HUES6 (cell line): ENCODE measurements at regions not wholly inside any gene's neighbourhood (a gene's known extent, or its start where the extent isn't known, plus 50 kb on each side); places are given as distances from the start of the nearest gene placed in this dataset.

Experiments used
- H3K27ac ChIP-seq: 2 replicates; pipeline ENCODE4 v1.7.0; 2013; ENCODE audit warnings: low read depth, mild to moderate bottlenecking, low read length, inconsistent platforms
- H3K27me3 ChIP-seq: 2 replicates; pipeline ENCODE4 v1.6.1; 2013; ENCODE audit warnings: low read length; ENCODE audit not compliant: control insufficient read depth, insufficient read depth
- H3K36me3 ChIP-seq: 2 replicates; pipeline ENCODE4 v1.6.1; 2013; ENCODE audit warnings: low read length; ENCODE audit not compliant: control insufficient read depth, insufficient read depth
- H3K4me1 ChIP-seq: 2 replicates; pipeline ENCODE4 v1.6.1; 2013; ENCODE audit warnings: low read length; ENCODE audit not compliant: control insufficient read depth, insufficient read depth
- H3K4me3 ChIP-seq: 2 replicates; pipeline ENCODE4 v1.5.1; 2013; ENCODE audit warnings: low read depth, low read length
- H3K9ac ChIP-seq: one replicate; pipeline ENCODE4 v1.6.1; 2013; ENCODE audit warnings: mild to moderate bottlenecking, low read length
- H3K9me3 ChIP-seq: 2 replicates; pipeline ENCODE4 v1.6.1; 2013; ENCODE audit warnings: low read depth, low read length; ENCODE audit not compliant: control insufficient read depth, insufficient read depth

DNA sequence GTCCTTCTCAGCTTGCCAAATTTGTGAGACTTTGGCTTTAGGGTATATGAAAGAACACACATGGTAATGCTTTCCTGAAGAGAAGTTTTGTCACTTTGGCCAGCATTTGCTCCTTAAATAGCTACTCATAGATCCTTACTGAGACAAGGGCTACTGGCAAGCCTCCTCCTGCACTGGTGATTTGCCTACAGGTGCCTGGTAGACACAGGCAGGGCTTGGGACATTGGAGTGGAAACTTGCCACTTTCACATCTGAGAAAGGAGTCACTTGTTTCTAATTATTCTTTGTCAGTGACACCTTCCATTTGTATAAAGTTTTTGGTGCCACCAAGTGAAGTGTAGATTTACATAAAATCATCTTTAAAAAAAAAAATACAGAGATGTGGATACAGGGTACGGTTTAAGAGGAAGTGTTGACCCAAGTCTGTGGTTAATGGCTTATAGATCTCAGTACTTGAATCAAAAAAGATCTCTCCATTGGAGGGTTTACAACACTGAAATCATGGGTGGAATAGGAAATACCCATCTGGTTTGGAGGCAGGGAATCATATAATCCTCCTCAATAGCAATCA is 132.8 kb upstream of the GADL1 start:
- H3K36me3 ChIP-seq: no peaks in the 10 kb centered on the region

DNA sequence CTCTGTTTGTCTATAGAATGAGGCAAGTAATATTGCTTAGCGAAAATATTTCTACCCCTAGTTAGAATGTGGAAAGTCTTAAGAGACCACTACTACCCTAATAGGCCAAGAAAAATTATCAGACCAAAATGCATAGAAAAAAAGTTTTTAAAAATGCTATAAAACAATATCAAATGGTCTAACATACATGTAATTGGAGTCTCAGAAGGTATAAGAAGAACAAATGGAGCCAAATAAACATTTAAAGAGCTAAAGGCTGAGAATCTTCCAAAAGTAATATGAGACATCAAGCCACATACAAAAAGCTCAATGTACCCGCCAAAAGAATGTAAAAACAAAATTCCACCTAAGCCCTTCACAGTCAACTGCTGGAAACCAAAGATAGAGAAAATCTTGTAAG is 133.5 kb upstream of the GADL1 start:
- H3K4me1 ChIP-seq: no peaks in the 10 kb centered on the region
- no peak overlapping the region for H3K27ac ChIP-seq
- H3K4me3 ChIP-seq: no peak overlapping the region
- no peaks in the 10 kb centered on the region for H3K27me3 ChIP-seq
- no peak overlapping the region for H3K9ac ChIP-seq
- H3K9me3 ChIP-seq: peaks cover 12% of the 10 kb centered on the region
- H3K36me3 ChIP-seq: no peaks in the 10 kb centered on the region

More for the DNA sequence above, 132.8 kb upstream of the GADL1 start:
- Histone ChIP-seq H3K4me1 (no peaks in the 10 kb centered on the region), H3K9me3 (peaks cover 12% of the 10 kb centered on the region), H3K9ac (no peak overlapping the region), H3K4me3 (no peak overlapping the region), H3K27me3 (no peaks in the 10 kb centered on the region), H3K27ac (no peak overlapping the region)

DNA sequence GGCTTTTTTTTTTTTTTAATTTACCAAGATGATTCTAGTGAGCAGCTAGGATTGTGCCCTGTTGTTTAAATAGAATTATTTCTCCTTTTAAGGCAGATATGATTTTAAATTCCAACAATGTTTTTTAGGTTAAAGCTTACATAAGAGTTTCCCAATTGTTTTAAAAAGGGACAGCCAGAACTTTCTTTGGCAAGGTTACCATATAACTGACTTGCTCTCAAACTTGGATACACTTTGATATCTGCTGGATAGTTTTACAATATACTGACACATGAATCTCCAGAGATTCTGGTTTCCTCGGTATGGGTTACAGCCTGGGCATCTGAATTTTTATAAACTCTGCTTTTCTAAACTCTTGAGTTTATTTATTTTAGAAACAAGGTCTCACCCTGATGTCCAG is 134.3 kb upstream of the GADL1 start:
- Histone ChIP-seq H3K9ac (no peak overlapping the region), H3K4me1 (no peaks in the 10 kb centered on the region), H3K27ac (no peak overlapping the region), H3K9me3 (peaks cover 12% of the 10 kb centered on the region), H3K36me3 (no peaks in the 10 kb centered on the region), H3K27me3 (no peaks in the 10 kb centered on the region), H3K4me3 (no peak overlapping the region)

DNA sequence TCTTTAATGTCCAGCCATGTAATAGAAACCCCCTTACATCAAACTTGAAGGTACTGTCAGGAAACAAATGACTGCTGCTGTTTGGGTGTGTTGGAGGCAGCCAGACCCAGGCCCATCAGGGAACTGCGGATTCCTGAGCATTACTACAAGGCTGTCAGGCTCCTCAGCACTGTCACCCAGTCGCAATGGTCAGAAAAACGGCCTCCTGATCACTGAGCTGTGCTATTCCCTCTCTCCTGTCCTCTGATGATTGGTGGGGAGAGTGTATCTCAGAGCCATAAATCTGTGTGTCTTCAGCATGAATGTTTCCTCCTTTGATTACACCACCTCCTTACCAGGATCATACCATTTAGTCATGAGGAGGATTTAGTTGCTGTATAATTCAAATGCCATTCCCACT is 135.2 kb upstream of the GADL1 start:
- Histone ChIP-seq H3K27me3 (no peaks in the 10 kb centered on the region), H3K4me3 (no peak overlapping the region), H3K9me3 (peaks cover 12% of the 10 kb centered on the region), H3K4me1 (no peaks in the 10 kb centered on the region), H3K27ac (no peak overlapping the region), H3K9ac (no peak overlapping the region), H3K36me3 (no peaks in the 10 kb centered on the region)

DNA sequence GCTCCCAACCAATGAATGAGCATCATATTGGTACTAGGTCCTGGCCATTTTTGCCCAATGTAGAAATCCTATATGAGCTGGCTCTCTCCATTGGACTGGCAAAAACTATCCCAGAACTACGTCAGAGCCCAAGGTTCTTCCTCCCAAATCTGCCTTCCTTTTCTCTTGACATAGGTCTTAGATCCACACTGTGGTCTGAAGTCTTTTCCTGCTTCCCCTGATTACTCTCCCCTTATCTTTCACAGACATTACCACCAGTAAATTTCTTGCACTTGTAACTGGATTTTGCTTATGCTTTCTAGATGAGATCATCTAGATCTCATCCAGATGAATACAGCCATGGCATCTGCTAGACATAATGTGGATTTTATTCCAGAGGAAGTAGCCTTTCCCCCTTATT is 141.2 kb upstream of the GADL1 start:
- H3K27ac ChIP-seq: no peak overlapping the region
- no peaks in the 10 kb centered on the region for H3K27me3 ChIP-seq

DNA sequence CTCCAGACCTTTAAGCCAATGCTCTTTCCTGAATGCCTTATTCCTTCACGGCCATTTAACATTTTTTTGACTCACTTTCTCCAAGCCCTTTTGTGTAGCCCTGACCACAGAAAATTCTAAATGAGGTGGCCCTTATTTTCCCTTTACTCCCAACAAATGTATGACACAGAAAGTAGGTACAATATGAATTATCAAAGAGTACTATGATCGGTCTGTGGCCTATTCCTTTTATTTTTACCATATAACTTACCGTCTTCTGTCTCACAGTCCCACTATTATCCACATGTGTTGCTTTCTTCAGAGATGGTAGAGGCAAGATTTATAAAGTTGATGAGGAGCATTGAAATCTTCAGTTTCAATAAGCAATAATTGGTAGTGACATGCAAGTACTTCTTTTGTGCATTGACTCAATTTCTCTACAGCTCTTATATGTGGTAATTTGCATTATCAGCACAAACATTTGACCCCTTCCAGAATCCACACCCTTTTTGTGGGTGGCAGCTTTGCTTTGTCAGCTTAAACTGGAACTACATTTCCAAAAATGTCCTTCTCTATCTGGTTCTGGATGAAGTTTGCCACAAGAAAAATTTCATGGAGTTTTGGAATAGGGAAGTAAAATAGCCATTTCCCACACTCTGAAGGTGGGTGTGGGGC is 143.8 kb upstream of the GADL1 start:
- no peaks in the 10 kb centered on the region for H3K36me3 ChIP-seq
- H3K9ac ChIP-seq: no peak overlapping the region
- H3K4me1 ChIP-seq: peaks cover 13% of the 10 kb centered on the region; the same call in 1 of the 2 replicates
- H3K27me3 ChIP-seq: no peaks in the 10 kb centered on the region
- peaks cover 13% of the 10 kb centered on the region for H3K9me3 ChIP-seq
- H3K4me3 ChIP-seq: no peak overlapping the region
- no peak overlapping the region for H3K27ac ChIP-seq

More for the DNA sequence above, 141.2 kb upstream of the GADL1 start:
- no peaks in the 10 kb centered on the region for H3K36me3 ChIP-seq
- peaks cover 2% of the 10 kb centered on the region; the same call in 1 of the 2 replicates for H3K4me1 ChIP-seq
- H3K4me3 ChIP-seq: no peak overlapping the region
- H3K9ac ChIP-seq: no peak overlapping the region
- no peaks in the 10 kb centered on the region for H3K9me3 ChIP-seq

DNA sequence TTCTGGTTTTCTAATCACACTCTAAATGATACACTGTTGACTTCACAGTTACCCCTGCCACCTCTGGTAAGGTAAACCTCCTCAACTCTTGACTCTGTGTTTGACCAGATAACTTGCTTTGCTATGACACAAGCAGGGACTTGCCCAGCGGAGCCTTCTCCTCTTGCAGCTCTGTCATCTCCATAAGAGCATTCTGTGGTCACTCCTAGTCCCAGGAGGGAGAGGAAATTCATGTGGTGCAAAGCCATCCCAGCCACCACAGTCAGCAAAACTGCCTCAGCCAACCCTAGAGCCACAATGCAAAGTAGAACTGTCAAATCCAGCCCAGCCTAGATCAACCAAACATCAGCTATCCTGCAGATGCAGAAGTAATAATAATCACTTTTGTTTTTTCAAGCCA is 144.7 kb upstream of the GADL1 start:
- no peak overlapping the region for H3K27ac ChIP-seq

DNA sequence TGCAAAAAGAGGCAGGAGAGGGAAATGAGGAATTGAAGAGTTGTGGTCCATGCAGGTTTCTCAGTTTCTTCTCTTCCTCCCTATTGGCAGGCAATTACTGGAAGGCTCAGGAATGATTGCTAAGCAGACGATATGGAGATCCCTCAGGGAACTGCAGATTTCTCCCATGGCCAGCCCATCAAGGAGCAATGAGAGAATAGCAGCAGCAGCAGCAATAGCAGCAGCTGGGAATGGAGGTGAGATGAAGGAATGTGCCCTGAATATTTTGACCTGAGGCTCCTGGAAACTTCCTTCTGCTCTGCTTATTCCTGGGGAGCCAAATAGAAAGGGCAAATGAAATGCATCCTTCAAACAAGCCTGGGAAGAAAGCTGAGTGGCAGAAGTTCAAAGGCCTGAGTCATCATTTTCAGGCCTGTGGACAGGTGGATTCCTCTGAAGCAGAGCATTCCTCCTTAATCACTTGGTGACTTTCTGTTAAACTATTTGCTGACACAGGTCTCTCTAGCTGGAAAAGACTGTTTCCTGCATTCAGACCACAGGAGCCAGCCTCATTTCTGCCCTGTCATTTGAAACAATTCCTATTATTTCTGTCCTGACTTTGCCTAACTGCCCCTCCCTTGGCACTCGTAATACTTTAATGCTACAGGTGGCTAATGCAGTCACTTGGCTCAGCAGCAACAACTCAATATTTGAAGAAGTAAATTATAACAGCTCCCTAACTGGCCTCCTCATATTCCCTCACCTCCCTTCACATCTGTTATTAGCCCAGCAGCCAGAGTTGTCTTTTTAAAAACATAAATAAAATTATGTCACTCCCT is 146.9 kb upstream of the GADL1 start:
- H3K9me3 ChIP-seq: peaks cover 17% of the 10 kb centered on the region
- H3K4me1 ChIP-seq: peaks cover 13% of the 10 kb centered on the region; the same call in 1 of the 2 replicates
- H3K36me3 ChIP-seq: no peaks in the 10 kb centered on the region
- peak overlapping the region; percentile 52; the same call in 1 of the 2 replicates for H3K27ac ChIP-seq
- H3K27me3 ChIP-seq: no peaks in the 10 kb centered on the region
- no peak overlapping the region for H3K9ac ChIP-seq
- no peak overlapping the region for H3K4me3 ChIP-seq

More for the DNA sequence above, 144.7 kb upstream of the GADL1 start:
- peaks cover 17% of the 10 kb centered on the region for H3K9me3 ChIP-seq
- H3K36me3 ChIP-seq: no peaks in the 10 kb centered on the region
- H3K4me1 ChIP-seq: peaks cover 13% of the 10 kb centered on the region; the same call in 1 of the 2 replicates
- no peaks in the 10 kb centered on the region for H3K27me3 ChIP-seq
- H3K4me3 ChIP-seq: no peak overlapping the region
- H3K9ac ChIP-seq: no peak overlapping the region

DNA sequence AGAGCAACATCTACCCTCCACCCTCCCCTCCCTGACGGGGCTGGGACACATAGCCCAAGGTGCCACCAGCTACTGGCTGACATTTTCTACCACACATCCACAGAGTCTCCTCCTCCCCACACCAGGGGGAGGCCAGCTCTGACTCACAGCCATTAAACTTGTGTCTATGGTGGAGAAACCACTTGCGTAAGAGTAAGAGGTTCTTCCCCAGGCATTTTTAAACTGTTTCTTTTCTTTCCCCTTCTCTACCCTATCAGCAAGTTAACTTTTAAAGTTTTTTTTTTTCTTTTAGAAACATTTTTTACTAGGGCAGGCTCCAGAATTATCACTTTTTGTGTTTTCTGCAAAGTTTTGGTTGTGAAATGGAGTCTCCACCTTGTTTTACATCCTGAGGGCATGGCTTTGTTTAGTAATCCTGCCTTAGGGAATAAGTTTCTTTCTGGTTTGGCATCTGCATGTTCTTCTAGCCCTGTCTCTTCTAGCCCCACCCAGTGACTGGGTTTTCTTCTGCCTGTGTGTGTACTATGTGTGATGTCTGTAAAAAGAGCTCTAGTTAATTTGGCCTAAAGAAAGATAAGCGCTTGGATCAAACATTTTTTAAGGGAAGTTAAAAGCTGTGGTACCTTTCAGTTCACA is 148.8 kb upstream of the GADL1 start:
- peaks cover 13% of the 10 kb centered on the region; the same call in 1 of the 2 replicates for H3K4me1 ChIP-seq
- peaks cover 17% of the 10 kb centered on the region for H3K9me3 ChIP-seq

DNA sequence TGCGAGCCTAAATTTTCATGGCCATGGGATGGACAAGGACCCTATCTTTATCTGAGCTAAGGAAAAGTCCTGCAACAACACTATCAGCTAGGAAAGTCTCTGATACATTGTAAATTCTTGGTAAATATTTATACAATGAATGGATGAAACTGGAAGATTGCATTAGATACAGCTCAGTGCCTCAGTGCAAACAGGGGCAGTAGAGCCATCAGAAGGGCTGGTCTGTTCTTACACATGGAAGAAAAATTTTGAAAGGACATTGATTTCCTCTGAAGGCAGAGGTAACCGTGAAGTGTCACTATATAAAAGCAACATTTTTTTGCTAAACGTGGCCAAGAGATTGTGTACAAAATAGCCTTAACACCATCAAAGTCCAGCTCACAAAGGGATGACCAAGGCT is 153.2 kb upstream of the GADL1 start:
- Histone ChIP-seq H3K27me3 (no peaks in the 10 kb centered on the region), H3K9me3 (peaks cover 9% of the 10 kb centered on the region), H3K4me1 (no peaks in the 10 kb centered on the region), H3K4me3 (no peak overlapping the region), H3K9ac (no peak overlapping the region), H3K36me3 (no peaks in the 10 kb centered on the region), H3K27ac (no peak overlapping the region)

More for the DNA sequence above, 148.8 kb upstream of the GADL1 start:
- Histone ChIP-seq H3K27ac (no peak overlapping the region), H3K4me3 (no peak overlapping the region), H3K9ac (no peak overlapping the region), H3K27me3 (no peaks in the 10 kb centered on the region), H3K36me3 (no peaks in the 10 kb centered on the region)
